ENCODE measurements at regions not wholly inside any gene's neighbourhood (a gene's known extent, or its start where the extent isn't known, plus 50 kb on each side); places are given as distances from the start of the nearest gene placed in this dataset.

DNA sequence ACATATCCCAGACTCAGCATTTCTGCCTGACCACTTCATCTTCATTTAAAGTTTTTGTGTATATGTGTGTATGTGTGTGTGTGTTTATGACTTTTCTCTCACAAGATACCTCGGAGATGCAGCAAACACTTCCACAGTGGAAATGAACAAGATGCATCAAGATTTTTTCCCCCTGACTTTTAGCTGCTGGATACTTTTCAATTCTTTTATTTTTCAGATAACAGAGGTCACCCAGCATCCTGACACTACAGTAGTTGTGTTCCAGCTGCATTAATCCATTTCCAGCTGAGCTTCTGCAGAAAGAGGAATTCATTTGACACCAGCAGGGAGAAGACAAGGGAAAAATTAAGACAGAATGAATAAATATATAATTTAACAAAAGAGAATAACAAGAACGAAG is 130.2 kb upstream of the PSMD7 start:
- no peak for TF ChIP-seq EZH2phosphoT487 (IDR thresholded peaks at IDR 0.05; ENCODE audit: low read depth)
- TF ChIP-seq, protein P1, sequence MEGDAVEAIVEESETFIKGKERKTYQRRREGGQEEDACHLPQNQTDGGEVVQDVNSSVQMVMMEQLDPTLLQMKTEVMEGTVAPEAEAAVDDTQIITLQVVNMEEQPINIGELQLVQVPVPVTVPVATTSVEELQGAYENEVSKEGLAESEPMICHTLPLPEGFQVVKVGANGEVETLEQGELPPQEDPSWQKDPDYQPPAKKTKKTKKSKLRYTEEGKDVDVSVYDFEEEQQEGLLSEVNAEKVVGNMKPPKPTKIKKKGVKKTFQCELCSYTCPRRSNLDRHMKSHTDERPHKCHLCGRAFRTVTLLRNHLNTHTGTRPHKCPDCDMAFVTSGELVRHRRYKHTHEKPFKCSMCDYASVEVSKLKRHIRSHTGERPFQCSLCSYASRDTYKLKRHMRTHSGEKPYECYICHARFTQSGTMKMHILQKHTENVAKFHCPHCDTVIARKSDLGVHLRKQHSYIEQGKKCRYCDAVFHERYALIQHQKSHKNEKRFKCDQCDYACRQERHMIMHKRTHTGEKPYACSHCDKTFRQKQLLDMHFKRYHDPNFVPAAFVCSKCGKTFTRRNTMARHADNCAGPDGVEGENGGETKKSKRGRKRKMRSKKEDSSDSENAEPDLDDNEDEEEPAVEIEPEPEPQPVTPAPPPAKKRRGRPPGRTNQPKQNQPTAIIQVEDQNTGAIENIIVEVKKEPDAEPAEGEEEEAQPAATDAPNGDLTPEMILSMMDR (IDR thresholded peaks at IDR 0.05; ENCODE audit: low read depth, low read length) = no peak
